Iris pigment epithelial cell (primary cell): ENCODE measurements at regions not wholly inside any gene's neighbourhood (a gene's known extent, or its start where the extent isn't known, plus 50 kb on each side); places are given as distances from the start of the nearest gene placed in this dataset.
"Not testable (repeated sequence)": the region's sequence is repeated elsewhere in the genome, so short reads cannot be mapped to it uniquely, and the experiment has no call there.

Experiments used
- DNase-seq: peaks from one replicate; pipeline ENCODE4 v3.0.0-alpha.2; 2011; ENCODE audit warnings: low read depth

GRCh38 chr11:50088231-50088630 lies 55.6 kb downstream of the OR4C45 start:
- DNase-seq = peak; percentile 2

GRCh38 chr11:50098186-50098725 lies 65.6 kb downstream of the OR4C45 start:
- DNase-seq = no peak

GRCh38 chr11:50102916-50103315 lies 70.2 kb downstream of the OR4C45 start:
- DNase-seq = no peak

GRCh38 chr11:50140686-50141085 lies 108.0 kb downstream of the OR4C45 start:
- DNase-seq = not testable (repeated sequence)

GRCh38 chr11:50146308-50146707 lies 113.6 kb downstream of the OR4C45 start:
- not testable (repeated sequence) for DNase-seq

GRCh38 chr11:50147946-50148345 lies 115.3 kb downstream of the OR4C45 start:
- not testable (repeated sequence) for DNase-seq

- no peak for DNase-seq
Observed at GRCh38 chr11:50155508-50155907, 122.8 kb downstream of the OR4C45 start.

GRCh38 chr11:50164050-50164449 lies 131.4 kb downstream of the OR4C45 start:
- no peak for DNase-seq

- no peak for DNase-seq
Observed at GRCh38 chr11:50169634-50170033, 137.0 kb downstream of the OR4C45 start.

- DNase-seq = no peak
Observed at GRCh38 chr11:50170115-50170514, 137.4 kb downstream of the OR4C45 start.

GRCh38 chr11:50174189-50174588 lies 141.5 kb downstream of the OR4C45 start:
- DNase-seq = peak; percentile 40

- DNase-seq = no peak
Observed at GRCh38 chr11:50174975-50175374, 142.3 kb downstream of the OR4C45 start.

- DNase-seq = no peak
Observed at GRCh38 chr11:50178737-50179136, 146.1 kb downstream of the OR4C45 start.

- DNase-seq = no peak
Observed at GRCh38 chr11:50181334-50181733, 148.7 kb downstream of the OR4C45 start.

GRCh38 chr11:50182486-50182885 lies 149.8 kb downstream of the OR4C45 start:
- no peak for DNase-seq

- DNase-seq = not testable (repeated sequence)
Observed at GRCh38 chr11:50183170-50183569, 150.5 kb downstream of the OR4C45 start.

GRCh38 chr11:50186146-50186545 lies 153.5 kb downstream of the OR4C45 start:
- no peak for DNase-seq

- DNase-seq = no peak
Observed at GRCh38 chr11:50187220-50187619, 154.5 kb downstream of the OR4C45 start.

GRCh38 chr11:50188040-50188439 lies 155.4 kb downstream of the OR4C45 start:
- no peak for DNase-seq

- no peak for DNase-seq
Observed at GRCh38 chr11:50192743-50193142, 160.1 kb downstream of the OR4C45 start.

GRCh38 chr11:50214376-50214775 lies 181.7 kb downstream of the OR4C45 start:
- DNase-seq = no peak

GRCh38 chr11:50220651-50221050 lies 188.0 kb downstream of the OR4C45 start:
- no peak for DNase-seq

- DNase-seq = not testable (repeated sequence)
Observed at GRCh38 chr11:50238368-50238767, 205.7 kb downstream of the OR4C45 start.

- DNase-seq = no peak
Observed at GRCh38 chr11:50246183-50246582, 213.5 kb downstream of the OR4C45 start.

GRCh38 chr11:50246699-50247098 lies 214.0 kb downstream of the OR4C45 start:
- DNase-seq = no peak
